ENCODE measurements at regions not wholly inside any gene's neighbourhood (a gene's known extent, or its start where the extent isn't known, plus 50 kb on each side); places are given as distances from the start of the nearest gene placed in this dataset.

GRCh38 chr22:49508561-49508960 is 319.1 kb downstream of the BRD1 start (continued):
- TF ChIP-seq TCF7L2 (IDR thresholded peaks at IDR 0.05; ENCODE audit: borderline replicate concordance, extremely low read depth, insufficient read depth, insufficient read length) (no peak), EZH2 (IDR thresholded peaks at IDR 0.05) (no peak)

GRCh38 chr22:49507607-49508292 is 319.9 kb downstream of the BRD1 start:
- RAD21 ChIA-PET (ENCODE audit: low non-redundant PET in 1 of 2, low total read pairs in 2 of 2, uncharacterized antibody in 2 of 2, unreplicated experiment in 2 of 2), result no interaction called here
- CTCF ChIA-PET, result no interaction called here
- Histone ChIP-seq H2AFZ (ENCODE audit: low read depth, low read length, poor library complexity, severe bottlenecking) (no peak overlapping the region), H3K9ac (ENCODE audit: low read length) (no peak overlapping the region), H3K4me3 (replicated peaks in 1 of 2; ENCODE audit: low read depth in 1 of 2, low read length in 2 of 2) (no peak overlapping the region), H3K27ac (ENCODE audit: low read depth, low read length) (no peak overlapping the region), H3K27me3 (ENCODE audit: insufficient read depth, low read length) (no peaks in the 10 kb centered on the region), H3K36me3 (ENCODE audit: control insufficient read depth in 1 of 2, insufficient read depth in 2 of 2, low read length in 2 of 2) (0 out of 4 replicates have a peak, but pooled peaks cover 0 to 5% of the 10 kb centered on the region in 2 experiments), H3K9me3 (ENCODE audit: control insufficient read depth in 1 of 2, insufficient read depth in 1 of 2, low read depth in 1 of 2, low read length in 2 of 2) (peaks cover 8 to 9% of the 10 kb centered on the region in 2 experiments; a peak in 2 of 4 replicates), H3K4me2 (ENCODE audit: low read length) (no peak overlapping the region), H3K9me2 (ENCODE audit: insufficient read depth) (no peaks in the 10 kb centered on the region), H4K20me1 (ENCODE audit: insufficient read depth) (no peaks in the 10 kb centered on the region), H3K79me2 (ENCODE audit: insufficient read depth, low read length) (no peaks in the 10 kb centered on the region), H3K4me1 (ENCODE audit: control insufficient read depth in 1 of 2, insufficient read depth in 2 of 2, low read length in 2 of 2) (peaks cover 13 to 21% of the 10 kb centered on the region in 2 experiments)
- BruUV-seq (replicated peaks), result no TSS peak
- POLR2A ChIA-PET, result no interaction called here
- DNase-seq (ENCODE audit: low read depth, low spot score) (no peak), ATAC-seq (no peak)
- intact Hi-C loops (cut with micrococcal nuclease), result no loop called here
- TF ChIP-seq TCF7L2 (IDR thresholded peaks at IDR 0.05; ENCODE audit: borderline replicate concordance, extremely low read depth, insufficient read depth, insufficient read length) (no peak), CTCF (IDR thresholded peaks at IDR 0.05 in 2 of 3, conservative IDR thresholded peaks at IDR 0.05 in 1 of 3; ENCODE audit: borderline replicate concordance in 1 of 3, insufficient read depth in 1 of 3, low read depth in 2 of 3, low read length in 2 of 3) (no peak), CEBPB (IDR thresholded peaks at IDR 0.05; ENCODE audit: low read depth) (no peak), EGR1 (IDR thresholded peaks at IDR 0.05; ENCODE audit: low read depth) (no peak), ATF3 (IDR thresholded peaks at IDR 0.05) (no peak), SRF (IDR thresholded peaks at IDR 0.05; ENCODE audit: low read depth) (no peak), SP1 (IDR thresholded peaks at IDR 0.05; ENCODE audit: low read depth) (no peak), MAX (IDR thresholded peaks at IDR 0.05) (no peak), EZH2phosphoT487 (IDR thresholded peaks at IDR 0.05; ENCODE audit: borderline replicate concordance) (no peak), RAD21 (IDR thresholded peaks at IDR 0.05; ENCODE audit: low read depth) (no peak), ZBTB33 (IDR thresholded peaks at IDR 0.05; ENCODE audit: extremely low read depth, insufficient replicate concordance, low read length) (no peak), CBX3 (IDR thresholded peaks at IDR 0.05; ENCODE audit: low read depth) (no peak), SIN3A (IDR thresholded peaks at IDR 0.05; ENCODE audit: low read depth) (no peak), POLR2AphosphoS5 (IDR thresholded peaks at IDR 0.05; ENCODE audit: low read depth, low read length) (no peak), ELF1 (IDR thresholded peaks at IDR 0.05; ENCODE audit: borderline replicate concordance, low read depth) (no peak), REST (IDR thresholded peaks at IDR 0.05; ENCODE audit: low read depth) (no peak), FOSL1 (IDR thresholded peaks at IDR 0.05; ENCODE audit: low read depth) (no peak)
